CD4-positive, alpha-beta memory T cell (primary cell): ENCODE measurements at regions not wholly inside any gene's neighbourhood (a gene's known extent, or its start where the extent isn't known, plus 50 kb on each side); places are given as distances from the start of the nearest gene placed in this dataset.

ENCODE experiments used
- CTCF ChIA-PET: fragments of 350-600 bp; sonication (Branson Sonifier 250); formaldehyde crosslinking; loops from one replicate; lab custom pipeline; 2021; ENCODE audit warnings: inconsistent platforms; ENCODE audit not compliant: partially characterized antibody; lab: Charles Lee
- POLR2A ChIA-PET: fragments of 350-600 bp; sonication (Branson Sonifier 250); formaldehyde crosslinking; loops from one replicate; lab custom pipeline; 2021; ENCODE audit not compliant: partially characterized antibody; lab: Charles Lee
- DNase-seq, 5 donors: peaks; one replicate each; pipeline versions ENCODE4 v3.0.0 to v3.0.0-alpha.2; 2020 to 2022; ENCODE audit warnings: mixed read lengths in 1 of 5
- H3K27ac ChIP-seq: one replicate; pipeline ENCODE4 v1.7.0; 2013; ENCODE audit warnings: low read depth, low read length
- H3K27me3 ChIP-seq: 2 replicates; pipeline ENCODE4 v1.7.0; 2013; ENCODE audit warnings: mild to moderate bottlenecking, low read length, moderate library complexity; ENCODE audit not compliant: insufficient read depth
- H3K36me3 ChIP-seq: 2 replicates; pipeline ENCODE4 v1.7.0; 2013; ENCODE audit warnings: mild to moderate bottlenecking, low read length, moderate library complexity; ENCODE audit not compliant: insufficient read depth
- H3K4me1 ChIP-seq: 2 replicates; pipeline ENCODE4 v1.7.0; 2013; ENCODE audit warnings: mild to moderate bottlenecking, low read length, moderate library complexity; ENCODE audit not compliant: insufficient read depth
- H3K4me3 ChIP-seq, 2 donors: one replicate each; pipeline ENCODE4 v1.7.0; 2013; ENCODE audit warnings: low read length in 2 of 2, mild to moderate bottlenecking in 1 of 2
- H3K9me3 ChIP-seq, 2 donors: one replicate each; pipeline ENCODE4 v1.7.0; 2013; ENCODE audit warnings: low read length in 2 of 2, control low read depth in 1 of 2; ENCODE audit not compliant: control insufficient read depth in 1 of 2
- H3K27ac Mint-ChIP-seq, 7 donors: one replicate each; pipeline ENCODE4 v1.8.0; 2020 to 2021; ENCODE audit warnings: mixed read lengths in 7 of 7, mild to moderate bottlenecking in 6 of 7, inconsistent platforms in 3 of 7, moderate library complexity in 3 of 7
- H3K27me3 Mint-ChIP-seq, 2 donors: one replicate each; pipeline ENCODE4 v1.8.0; 2020 to 2021; ENCODE audit warnings: mixed read lengths in 2 of 2
- H3K36me3 Mint-ChIP-seq, 2 donors: one replicate each; pipeline ENCODE4 v1.8.0; 2020 to 2021; ENCODE audit warnings: mixed read lengths in 2 of 2, inconsistent platforms in 1 of 2, mild to moderate bottlenecking in 1 of 2
- H3K4me1 Mint-ChIP-seq, 4 donors: one replicate each; pipeline ENCODE4 v1.8.0; 2020 to 2021; ENCODE audit warnings: mixed read lengths in 4 of 4, mild to moderate bottlenecking in 1 of 4
- H3K4me3 Mint-ChIP-seq, 8 donors: one replicate each; pipeline ENCODE4 v1.8.0; 2020 to 2021; ENCODE audit warnings: mixed read lengths in 8 of 8, mild to moderate bottlenecking in 7 of 8, moderate library complexity in 6 of 8, inconsistent platforms in 3 of 8
- H3K9me3 Mint-ChIP-seq, 8 donors: one replicate each; pipeline ENCODE4 v1.8.0; 2020 to 2021; ENCODE audit warnings: mixed read lengths in 8 of 8, mild to moderate bottlenecking in 5 of 8, inconsistent platforms in 3 of 8, moderate library complexity in 1 of 8
- intact Hi-C: fragments of 100-400 bp; cut with micrococcal nuclease; formaldehyde crosslinking; loops from one replicate; pipeline ENCODE4 v1.15.1; 2023

GRCh38 chr3:117566926-117567325, 857.3 kb downstream of the TUSC7 start:
- Histone ChIP-seq H3K4me3 (no peak overlapping the region), H3K9me3 (no peaks in the 10 kb centered on the region), H3K27ac (no peak overlapping the region), H3K4me1 (no peaks in the 10 kb centered on the region), H3K36me3 (no peaks in the 10 kb centered on the region), H3K27me3 (no peaks in the 10 kb centered on the region)
- Mint-ChIP-seq H3K27me3 (no peaks in the 10 kb centered on the region), H3K36me3 (no peaks in the 10 kb centered on the region), H3K4me3 (no peak overlapping the region), H3K4me1 (no peaks in the 10 kb centered on the region), H3K27ac (no peak overlapping the region), H3K9me3 (peaks cover 2 to 24% (median 5%) of the 10 kb centered on the region in 8 donors)
- POLR2A ChIA-PET: no interaction called here
- CTCF ChIA-PET: no interaction called here
- DNase-seq: no peak
- intact Hi-C loops: no loop called here

DNA sequence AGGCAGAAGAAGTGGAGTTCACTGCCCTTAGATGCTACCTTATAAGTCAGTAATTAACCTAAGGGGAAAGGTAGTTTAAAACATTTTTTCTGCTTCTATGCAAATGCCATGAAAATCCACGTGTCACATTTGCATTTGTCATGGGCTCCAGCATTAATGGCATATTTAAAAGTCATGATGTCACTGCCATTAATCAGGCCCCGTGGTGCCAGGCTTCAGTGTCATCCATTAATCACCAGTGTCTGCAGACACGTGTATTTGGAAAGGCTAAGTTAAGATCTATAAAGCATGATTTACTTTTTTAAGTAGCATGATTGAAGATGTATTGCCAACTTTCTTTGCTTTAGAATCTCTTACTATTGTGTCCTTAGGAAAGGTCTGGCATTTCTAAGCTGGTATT, 857.8 kb downstream of the TUSC7 start:
- Mint-ChIP-seq H3K36me3 (no peaks in the 10 kb centered on the region), H3K9me3 (peaks cover 2 to 24% (median 4%) of the 10 kb centered on the region in 8 donors), H3K27me3 (no peaks in the 10 kb centered on the region), H3K27ac (no peak overlapping the region), H3K4me1 (no peaks in the 10 kb centered on the region), H3K4me3 (no peak overlapping the region)
- Histone ChIP-seq H3K36me3 (no peaks in the 10 kb centered on the region), H3K4me1 (no peaks in the 10 kb centered on the region), H3K27ac (no peak overlapping the region), H3K9me3 (no peaks in the 10 kb centered on the region), H3K27me3 (no peaks in the 10 kb centered on the region), H3K4me3 (no peak overlapping the region)
- intact Hi-C loops: no loop called here
- ChIA-PET CTCF (no interaction called here), POLR2A (no interaction called here)
- no peak for DNase-seq

DNA sequence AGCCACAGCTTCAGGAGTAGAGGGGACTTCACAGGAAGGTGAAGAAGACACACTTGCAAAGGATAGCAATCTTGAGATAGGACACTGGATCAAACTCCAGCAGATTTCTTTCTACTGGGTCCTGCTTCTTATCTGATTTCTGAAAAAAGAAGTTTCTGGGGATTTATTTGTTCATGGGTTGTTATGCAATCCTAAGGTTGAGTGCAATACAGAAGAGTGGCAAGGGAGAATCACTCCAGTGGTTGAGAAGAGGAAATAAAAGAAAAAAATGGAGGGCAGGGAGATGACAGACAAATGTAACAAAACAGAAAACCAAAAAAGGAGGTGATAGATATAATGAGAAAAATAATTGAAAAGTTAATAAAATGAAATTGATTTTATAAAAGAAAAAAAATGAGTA, 858.3 kb downstream of the TUSC7 start:
- H3K9me3 Mint-ChIP-seq: peaks cover 2 to 29% (median 5%) of the 10 kb centered on the region in 8 donors
- H3K27me3 Mint-ChIP-seq: no peaks in the 10 kb centered on the region
- H3K36me3 Mint-ChIP-seq: no peaks in the 10 kb centered on the region
- Histone ChIP-seq H3K36me3 (no peaks in the 10 kb centered on the region), H3K27ac (no peak overlapping the region), H3K4me3 (no peak overlapping the region), H3K9me3 (no peaks in the 10 kb centered on the region), H3K4me1 (no peaks in the 10 kb centered on the region), H3K27me3 (no peaks in the 10 kb centered on the region)
- H3K27ac Mint-ChIP-seq: no peak overlapping the region
- POLR2A ChIA-PET: no interaction called here
- no peak overlapping the region for H3K4me3 Mint-ChIP-seq
- no peaks in the 10 kb centered on the region for H3K4me1 Mint-ChIP-seq
- DNase-seq: no peak
- CTCF ChIA-PET: no interaction called here
- intact Hi-C loops: no loop called here

DNA sequence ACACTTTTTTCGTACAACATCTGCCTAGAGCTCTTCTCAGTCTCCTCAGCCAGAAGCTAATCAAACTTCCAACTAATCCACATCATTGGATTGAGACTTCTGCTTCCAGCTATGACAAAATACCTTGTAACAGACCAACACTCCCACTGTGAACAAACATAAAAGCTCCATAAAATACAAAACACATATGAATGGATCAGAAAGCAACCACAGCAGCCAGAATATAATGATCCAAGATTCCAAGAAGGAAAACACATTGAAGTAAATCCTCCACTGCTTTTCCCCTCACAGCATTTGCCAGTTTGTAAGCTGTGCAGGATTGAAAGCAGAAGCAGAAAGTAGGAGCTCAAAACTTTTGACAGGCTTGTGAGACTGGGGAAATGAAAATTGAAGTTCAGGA, 863.2 kb downstream of the TUSC7 start:
- DNase-seq: no peak
- ChIA-PET POLR2A (no interaction called here), CTCF (no interaction called here)
- no peaks in the 10 kb centered on the region for H3K27me3 ChIP-seq
- no peaks in the 10 kb centered on the region for H3K9me3 ChIP-seq
- H3K4me3 ChIP-seq: no peak overlapping the region
- no peaks in the 10 kb centered on the region for H3K36me3 ChIP-seq
- Mint-ChIP-seq H3K4me1 (no peaks in the 10 kb centered on the region), H3K36me3 (no peaks in the 10 kb centered on the region), H3K9me3 (peaks cover 0 to 13% (median 2%) of the 10 kb centered on the region in 8 donors), H3K27me3 (no peaks in the 10 kb centered on the region), H3K27ac (no peak overlapping the region), H3K4me3 (no peak overlapping the region)
- intact Hi-C loops: no loop called here
- no peak overlapping the region for H3K27ac ChIP-seq
- no peaks in the 10 kb centered on the region for H3K4me1 ChIP-seq

GRCh38 chr3:117580806-117581205, 871.2 kb downstream of the TUSC7 start:
- no peaks in the 10 kb centered on the region for H3K4me1 ChIP-seq
- intact Hi-C loops: no loop called here
- DNase-seq: no peak
- Mint-ChIP-seq H3K4me1 (no peaks in the 10 kb centered on the region), H3K4me3 (no peak overlapping the region), H3K9me3 (peaks cover 0 to 11% (median 2%) of the 10 kb centered on the region in 8 donors), H3K27ac (no peak overlapping the region), H3K27me3 (no peaks in the 10 kb centered on the region), H3K36me3 (no peaks in the 10 kb centered on the region)
- no peaks in the 10 kb centered on the region for H3K27me3 ChIP-seq
- no peaks in the 10 kb centered on the region for H3K36me3 ChIP-seq
- H3K9me3 ChIP-seq: no peaks in the 10 kb centered on the region
- H3K4me3 ChIP-seq: no peak overlapping the region
- POLR2A ChIA-PET: no interaction called here
- CTCF ChIA-PET: no interaction called here
- H3K27ac ChIP-seq: no peak overlapping the region

DNA sequence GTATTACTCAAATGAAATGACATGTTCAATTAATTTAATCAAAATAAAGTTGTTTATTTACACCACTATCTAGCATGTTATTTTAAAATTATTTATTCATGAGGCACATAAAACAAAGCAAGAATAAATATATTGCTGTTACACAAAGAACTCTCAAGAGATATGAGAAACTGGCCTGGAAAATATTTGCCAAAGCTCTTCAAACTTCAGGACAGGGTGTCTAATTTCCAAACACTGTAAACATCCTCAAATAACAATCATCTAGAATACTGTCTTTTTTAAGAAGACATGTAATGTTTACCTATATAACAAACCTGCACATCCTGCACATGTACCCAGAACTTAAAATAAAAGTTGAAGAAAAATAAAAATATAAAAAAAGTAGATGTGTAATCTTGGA, 876.6 kb downstream of the TUSC7 start:
- Mint-ChIP-seq H3K4me3 (no peak overlapping the region), H3K9me3 (peaks cover 0 to 9% (median 0%) of the 10 kb centered on the region in 8 donors), H3K27me3 (no peaks in the 10 kb centered on the region), H3K4me1 (no peaks in the 10 kb centered on the region), H3K27ac (no peak overlapping the region), H3K36me3 (no peaks in the 10 kb centered on the region)
- no peak for DNase-seq
- no peaks in the 10 kb centered on the region for H3K9me3 ChIP-seq
- ChIA-PET POLR2A (no interaction called here), CTCF (interaction anchor here (0.7 kb wide), 1 partner anchor 32 kb away, joined by 3 read pairs; no protein-coding TSS in a partner anchor)
- H3K27me3 ChIP-seq: no peaks in the 10 kb centered on the region
- no peaks in the 10 kb centered on the region for H3K36me3 ChIP-seq
- intact Hi-C loops: no loop called here
- no peak overlapping the region for H3K27ac ChIP-seq
- no peak overlapping the region for H3K4me3 ChIP-seq
- H3K4me1 ChIP-seq: no peaks in the 10 kb centered on the region

DNA sequence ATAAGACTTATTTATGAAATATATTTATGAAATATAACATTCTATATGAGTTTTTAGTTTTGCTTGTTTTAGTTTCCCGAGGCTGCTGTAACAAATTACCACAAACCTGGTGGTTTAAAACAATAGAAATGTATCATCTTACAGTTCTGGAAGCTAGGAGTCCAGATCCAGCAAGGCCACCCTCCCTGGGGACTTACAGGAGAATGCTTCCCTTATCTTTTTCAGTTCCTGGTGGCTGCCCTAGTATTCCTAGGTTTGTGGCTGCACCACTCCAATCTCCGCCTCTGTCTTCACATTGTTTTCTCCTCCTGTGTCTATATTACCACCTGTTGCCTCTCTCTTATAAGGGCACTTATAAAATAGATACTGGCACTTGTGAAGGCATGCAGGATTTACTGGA, 877.8 kb downstream of the TUSC7 start:
- peaks cover 0 to 9% (median 3%) of the 10 kb centered on the region in 8 donors for H3K9me3 Mint-ChIP-seq
- DNase-seq: no peak
- H3K27me3 ChIP-seq: no peaks in the 10 kb centered on the region

GRCh38 chr3:117589454-117589853, 879.9 kb downstream of the TUSC7 start:
- no peaks in the 10 kb centered on the region for H3K36me3 Mint-ChIP-seq
- H3K9me3 Mint-ChIP-seq: peaks cover 0 to 5% (median 2%) of the 10 kb centered on the region in 8 donors
- POLR2A ChIA-PET: no interaction called here
- no peaks in the 10 kb centered on the region for H3K36me3 ChIP-seq
- no peak overlapping the region for H3K4me3 Mint-ChIP-seq
- no peak overlapping the region for H3K27ac Mint-ChIP-seq
- DNase-seq: no peak
- H3K9me3 ChIP-seq: no peaks in the 10 kb centered on the region
- no peak overlapping the region for H3K4me3 ChIP-seq
- no peaks in the 10 kb centered on the region for H3K27me3 ChIP-seq
- CTCF ChIA-PET: no interaction called here
- no peak overlapping the region for H3K27ac ChIP-seq
- H3K4me1 ChIP-seq: no peaks in the 10 kb centered on the region
- H3K27me3 Mint-ChIP-seq: no peaks in the 10 kb centered on the region
- intact Hi-C loops: no loop called here
- no peaks in the 10 kb centered on the region for H3K4me1 Mint-ChIP-seq

More for the DNA sequence above, 877.8 kb downstream of the TUSC7 start:
- no peaks in the 10 kb centered on the region for H3K4me1 Mint-ChIP-seq
- H3K27ac Mint-ChIP-seq: no peak overlapping the region
- Histone ChIP-seq H3K9me3 (no peaks in the 10 kb centered on the region), H3K36me3 (no peaks in the 10 kb centered on the region), H3K4me1 (no peaks in the 10 kb centered on the region), H3K27ac (no peak overlapping the region), H3K4me3 (no peak overlapping the region)
- intact Hi-C loops: no loop called here
- POLR2A ChIA-PET: no interaction called here
- no peaks in the 10 kb centered on the region for H3K27me3 Mint-ChIP-seq
- H3K4me3 Mint-ChIP-seq: no peak overlapping the region
- CTCF ChIA-PET: no interaction called here
- H3K36me3 Mint-ChIP-seq: no peaks in the 10 kb centered on the region
